HG03103 (cell line): ENCODE measurements at regions not wholly inside any gene's neighbourhood (a gene's known extent, or its start where the extent isn't known, plus 50 kb on each side); places are given as distances from the start of the nearest gene placed in this dataset.
A peak's percentile ranks its signal among the peaks of the same experiment; 100 is the strongest.
"Not testable (repeated sequence)": the region's sequence is repeated elsewhere in the genome, so short reads cannot be mapped to it uniquely, and the experiment has no call there.

ENCODE experiments used
- ATAC-seq: cut with Tn5 transposase; IDR thresholded peaks from one replicate; pipeline ENCODE4 v1.9.1; 2021; ENCODE audit warnings: low read depth; ENCODE audit not compliant: unreplicated experiment

GRCh38 chr12:74401966-74402365 lies 135.7 kb upstream of the ATXN7L3B start:
- ATAC-seq = no peak

DNA sequence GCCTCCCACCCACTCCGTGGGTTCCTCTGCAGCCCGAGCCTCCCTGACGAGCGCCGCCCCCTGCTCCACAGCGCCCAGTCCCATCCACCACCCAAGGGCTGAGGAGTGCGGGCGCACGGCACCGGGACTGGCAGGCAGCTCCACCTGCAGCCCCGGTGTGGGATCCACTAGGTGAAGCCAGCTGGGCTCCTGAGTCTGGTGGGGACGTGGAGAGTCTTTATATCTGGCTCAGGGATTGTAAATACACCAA lies 134.5 kb upstream of the ATXN7L3B start:
- ATAC-seq = not testable (repeated sequence)

- no peak for ATAC-seq
Observed at GRCh38 chr12:74408601-74409166, 129.0 kb upstream of the ATXN7L3B start.

- no peak for ATAC-seq
Observed at GRCh38 chr12:74412606-74413230, 124.9 kb upstream of the ATXN7L3B start.

- peak; percentile 66 for ATAC-seq
Observed at GRCh38 chr12:74415633-74416032, 122.0 kb upstream of the ATXN7L3B start.

- ATAC-seq = no peak
Observed at GRCh38 chr12:74418573-74418972, 119.1 kb upstream of the ATXN7L3B start.

GRCh38 chr12:74424778-74425177 lies 112.9 kb upstream of the ATXN7L3B start:
- no peak for ATAC-seq

- no peak for ATAC-seq
Observed at GRCh38 chr12:74426091-74426490, 111.5 kb upstream of the ATXN7L3B start.

- ATAC-seq = no peak
Observed at GRCh38 chr12:74429535-74429934, 108.1 kb upstream of the ATXN7L3B start.

GRCh38 chr12:74431801-74432200 lies 105.8 kb upstream of the ATXN7L3B start:
- no peak for ATAC-seq

- no peak for ATAC-seq
Observed at GRCh38 chr12:74440469-74440868, 97.2 kb upstream of the ATXN7L3B start.

DNA sequence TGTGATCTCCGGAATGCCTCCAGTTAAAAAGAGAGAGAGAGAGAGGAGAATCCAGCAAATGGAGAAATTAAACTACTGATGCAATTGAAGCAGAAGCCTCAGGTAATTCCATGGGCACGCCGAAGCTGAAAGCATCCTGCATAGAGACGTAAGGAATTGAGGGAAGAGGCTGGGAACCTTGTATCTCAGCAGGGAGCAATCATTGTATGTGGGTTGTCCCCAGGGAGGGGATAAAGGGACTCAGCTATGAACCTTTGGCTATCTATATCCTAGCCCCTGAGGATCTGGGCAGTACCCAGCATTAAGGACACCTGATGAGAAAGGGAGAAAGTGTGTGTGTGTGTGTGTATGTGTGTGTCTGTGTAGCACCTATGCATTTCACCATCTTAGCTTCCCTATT lies 95.8 kb upstream of the ATXN7L3B start:
- ATAC-seq = no peak

DNA sequence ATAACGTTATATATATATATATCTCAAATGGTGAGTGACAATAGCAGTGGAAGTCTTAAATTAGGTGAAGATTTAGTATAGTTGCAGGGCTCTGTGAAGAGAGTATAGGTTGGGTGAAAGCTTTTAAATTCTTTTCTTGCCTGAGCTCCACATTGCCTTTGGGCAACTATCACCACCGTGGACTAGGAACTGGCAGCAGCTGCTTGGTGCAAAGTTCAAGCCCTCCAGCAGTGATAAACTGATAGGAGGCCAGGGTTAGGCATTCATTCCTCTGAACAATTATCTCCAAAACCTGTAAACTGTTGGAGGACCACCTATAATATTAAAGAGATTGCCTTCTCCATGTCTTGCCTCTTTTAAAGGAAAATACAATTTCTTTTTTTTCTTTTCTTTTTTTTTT lies 91.2 kb upstream of the ATXN7L3B start:
- no peak for ATAC-seq

DNA sequence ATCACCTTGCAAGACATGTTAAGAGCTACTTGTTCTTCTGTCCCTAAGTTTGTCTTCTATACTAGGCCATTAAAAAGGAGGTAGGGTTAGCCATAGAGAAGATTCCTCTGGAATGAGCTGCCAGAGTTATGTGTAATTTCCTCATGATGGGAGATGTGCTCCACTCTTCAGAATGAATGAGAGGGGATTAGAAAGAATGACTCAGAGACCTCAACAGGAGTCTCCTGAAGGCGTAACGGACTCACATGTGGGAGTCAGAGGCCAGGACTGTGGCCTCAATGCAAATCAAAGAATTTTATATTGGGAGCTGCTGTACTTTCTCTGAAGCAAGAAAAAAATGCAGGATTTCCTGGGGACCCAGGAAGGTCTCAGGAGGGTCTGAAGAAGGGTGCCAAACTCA lies 87.8 kb upstream of the ATXN7L3B start:
- no peak for ATAC-seq

GRCh38 chr12:74454109-74454508 lies 83.5 kb upstream of the ATXN7L3B start:
- ATAC-seq = no peak

GRCh38 chr12:74455429-74455828 lies 82.2 kb upstream of the ATXN7L3B start:
- no peak for ATAC-seq

DNA sequence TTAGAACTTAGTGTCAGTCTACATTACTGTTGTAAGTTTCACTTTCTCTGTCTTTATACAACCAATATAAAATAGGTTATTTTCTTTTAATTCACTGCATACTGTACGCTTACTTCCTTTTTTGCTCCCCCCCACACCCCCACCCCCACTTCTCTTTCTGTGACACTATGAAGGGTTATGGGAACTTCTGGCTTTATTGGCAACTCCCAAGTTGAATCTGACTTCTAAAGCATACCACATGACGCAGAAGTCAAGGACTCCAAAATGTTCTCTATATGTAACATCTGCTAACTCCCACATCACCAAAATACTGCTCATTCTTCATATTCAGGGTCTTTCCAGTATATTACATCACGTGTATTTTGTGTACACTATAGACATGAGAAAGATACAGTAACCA lies 81.2 kb upstream of the ATXN7L3B start:
- ATAC-seq = no peak

- no peak for ATAC-seq
Observed at GRCh38 chr12:74468401-74468800, 69.2 kb upstream of the ATXN7L3B start.

DNA sequence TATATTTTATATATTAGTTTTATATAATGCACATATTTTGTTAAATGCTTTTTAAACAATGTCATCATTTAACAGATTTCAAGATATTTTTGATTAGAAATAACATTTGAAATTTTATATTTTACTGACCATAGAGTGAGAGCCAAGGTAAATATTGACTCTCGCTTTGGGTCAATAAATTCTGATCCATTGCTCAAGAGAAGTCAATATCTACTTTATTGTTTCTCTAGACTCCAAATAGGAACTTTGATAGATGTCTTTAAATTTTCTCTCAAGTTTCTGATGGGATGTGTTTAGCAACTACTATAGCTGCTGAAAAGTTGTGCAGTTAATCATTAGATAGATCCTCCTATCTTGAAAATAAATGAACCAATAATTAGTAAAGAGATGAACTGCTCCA lies 61.4 kb upstream of the ATXN7L3B start:
- no peak for ATAC-seq

- ATAC-seq = no peak
Observed at GRCh38 chr12:74481078-74481477, 56.6 kb upstream of the ATXN7L3B start.

GRCh38 chr12:74482115-74482514 lies 55.5 kb upstream of the ATXN7L3B start:
- no peak for ATAC-seq

- no peak for ATAC-seq
Observed at GRCh38 chr12:74483057-74483456, 54.6 kb upstream of the ATXN7L3B start.
